COLO829 (cell line): ENCODE measurements at regions not wholly inside any gene's neighbourhood (a gene's known extent, or its start where the extent isn't known, plus 50 kb on each side); places are given as distances from the start of the nearest gene placed in this dataset.

Experiments
- DNase-seq: peaks from one replicate; pipeline ENCODE4 v3.0.0; 2012; ENCODE audit warnings: low spot score

- no peak for DNase-seq
Observed at GRCh38 chr20:22466447-22467171, 117.8 kb downstream of the FOXA2 start.

- DNase-seq = no peak
Observed at GRCh38 chr20:22465622-22466446, 118.5 kb downstream of the FOXA2 start.

- no peak for DNase-seq
Observed at GRCh38 chr20:22464312-22465003, 119.9 kb downstream of the FOXA2 start.

- no peak for DNase-seq
Observed at GRCh38 chr20:22462975-22463914, 121.1 kb downstream of the FOXA2 start.

DNA sequence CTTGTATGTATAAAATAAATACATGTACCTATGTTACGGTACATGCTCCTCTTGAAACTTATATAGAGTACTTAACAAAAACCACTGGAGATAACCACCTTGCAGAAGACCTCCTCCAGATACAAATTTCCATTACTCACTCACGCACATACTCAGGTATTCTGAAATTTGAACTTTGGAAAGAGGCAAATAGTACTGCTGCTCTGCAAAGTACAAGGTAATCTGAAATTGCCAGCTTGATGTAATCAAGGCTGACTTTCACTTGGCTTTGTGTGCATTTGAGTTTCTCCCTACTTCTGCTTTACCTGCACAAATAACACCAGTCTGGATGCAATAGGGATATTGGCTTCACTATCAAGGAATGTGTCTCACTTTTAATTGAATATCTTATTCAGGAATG lies 123.6 kb downstream of the FOXA2 start:
- DNase-seq = no peak

GRCh38 chr20:22460231-22460630 lies 124.1 kb downstream of the FOXA2 start:
- no peak for DNase-seq

DNA sequence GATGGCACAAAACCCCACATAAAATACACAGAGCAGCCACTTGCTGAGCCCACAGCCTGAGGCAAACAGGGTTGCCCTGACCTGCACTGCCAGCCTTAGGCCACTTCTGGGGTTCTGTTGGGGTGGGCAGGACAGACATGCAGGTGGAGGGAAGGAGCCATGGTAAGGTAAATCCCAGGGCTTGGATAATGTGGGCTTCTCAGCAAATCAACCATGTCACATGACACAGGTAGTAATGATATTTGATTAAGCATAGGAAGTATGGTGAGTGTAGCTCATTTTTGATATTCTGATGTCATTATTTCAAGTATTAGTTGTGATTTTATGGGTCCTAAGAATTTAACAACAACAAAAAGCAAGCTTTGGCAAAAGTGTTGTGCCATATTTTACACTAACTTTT lies 124.6 kb downstream of the FOXA2 start:
- DNase-seq = no peak

DNA sequence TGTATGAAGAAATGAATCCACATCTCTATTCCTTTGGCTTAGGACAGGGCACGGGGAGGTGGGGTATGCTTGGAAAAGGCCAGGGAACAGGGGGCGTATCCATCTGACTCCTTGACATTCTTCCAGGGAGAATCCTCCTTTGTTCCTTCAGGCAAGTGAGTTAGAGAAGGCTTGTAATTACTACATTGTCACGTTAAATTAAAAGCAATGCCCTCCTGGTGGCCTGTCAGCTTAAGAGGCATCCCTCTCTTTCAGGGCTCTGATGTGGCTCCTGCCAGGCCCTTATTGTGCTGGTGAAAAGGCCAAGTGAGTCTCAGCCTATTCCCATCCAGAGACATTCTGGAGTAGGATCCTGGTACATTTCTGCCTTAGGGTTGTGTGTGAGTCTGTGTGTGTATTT lies 128.3 kb downstream of the FOXA2 start:
- DNase-seq = no peak

DNA sequence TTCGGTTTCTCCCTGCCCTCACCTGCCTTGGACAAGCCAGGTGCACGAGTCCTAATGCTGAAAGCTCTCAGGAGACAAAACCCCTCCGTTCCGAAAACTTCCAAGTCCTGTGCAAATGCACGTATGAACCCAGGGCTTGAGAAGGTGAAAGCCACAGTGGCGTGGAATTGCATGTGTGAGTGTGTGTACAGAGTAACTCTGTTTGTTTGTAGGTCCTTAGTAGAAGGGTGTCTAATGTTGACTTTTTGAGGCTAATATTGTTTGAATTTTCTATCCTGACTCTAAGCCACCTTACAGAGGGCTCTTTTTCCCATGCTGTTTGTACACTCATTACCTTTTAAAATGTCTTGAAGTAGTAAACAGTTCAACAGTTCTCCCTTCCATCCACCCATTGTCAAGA lies 129.1 kb downstream of the FOXA2 start:
- DNase-seq = no peak

- DNase-seq = peak; percentile 50
Observed at GRCh38 chr20:22453244-22454080, 130.9 kb downstream of the FOXA2 start.

GRCh38 chr20:22452442-22453011 lies 131.8 kb downstream of the FOXA2 start:
- no peak for DNase-seq

GRCh38 chr20:22450537-22450936 lies 133.8 kb downstream of the FOXA2 start:
- no peak for DNase-seq

DNA sequence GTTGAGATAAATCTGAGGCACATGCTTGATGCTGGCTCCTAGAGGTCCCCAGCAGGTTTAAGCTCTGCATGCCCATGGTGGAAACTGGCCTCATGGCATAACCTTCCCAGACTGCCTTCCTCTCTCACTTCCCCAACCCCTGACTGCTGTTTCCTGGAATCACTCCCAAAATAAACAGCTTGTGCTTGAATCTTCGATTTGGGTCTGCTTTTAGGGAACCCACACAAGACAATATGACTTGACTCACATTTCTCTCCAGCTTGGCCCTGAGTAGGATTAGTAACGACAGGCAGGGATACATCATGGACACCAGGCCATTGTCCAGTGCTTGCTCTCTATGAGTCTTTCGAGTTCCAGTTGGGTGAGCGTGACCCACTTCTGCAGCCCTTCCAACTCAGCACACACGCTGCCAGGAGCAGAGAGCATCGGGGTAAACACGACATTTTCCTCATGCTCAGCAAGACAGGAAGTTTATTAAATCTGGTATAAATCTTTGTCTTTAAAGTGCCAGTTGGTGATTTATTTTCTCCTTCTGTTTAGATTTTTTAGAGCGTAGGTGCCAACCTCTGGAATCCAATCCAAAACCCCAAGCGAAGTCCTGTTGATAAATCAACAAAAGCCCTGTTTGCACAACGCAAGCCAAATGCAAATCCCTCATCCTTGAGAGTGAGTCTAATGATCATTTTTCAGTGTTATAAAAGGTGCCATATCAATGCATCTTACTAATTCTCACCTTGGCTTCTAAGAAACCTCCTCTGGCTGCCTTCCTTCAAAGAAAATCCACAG lies 135.0 kb downstream of the FOXA2 start:
- DNase-seq = no peak

DNA sequence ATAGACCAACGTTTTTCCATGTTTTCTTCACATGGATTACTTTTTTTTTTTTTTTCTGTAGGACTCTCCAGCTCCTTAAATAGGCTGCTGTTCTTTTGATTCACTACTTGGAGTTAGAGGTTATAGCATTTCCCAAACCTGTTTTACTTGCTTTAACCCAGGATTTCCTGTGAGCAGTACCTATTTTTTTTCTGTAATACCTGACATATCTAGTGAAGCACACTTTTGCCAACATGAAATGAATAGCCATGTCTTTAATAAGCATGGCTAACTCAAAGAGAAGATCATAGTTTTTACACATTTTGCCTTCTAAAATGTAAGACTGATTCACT lies 137.0 kb downstream of the FOXA2 start:
- no peak for DNase-seq

DNA sequence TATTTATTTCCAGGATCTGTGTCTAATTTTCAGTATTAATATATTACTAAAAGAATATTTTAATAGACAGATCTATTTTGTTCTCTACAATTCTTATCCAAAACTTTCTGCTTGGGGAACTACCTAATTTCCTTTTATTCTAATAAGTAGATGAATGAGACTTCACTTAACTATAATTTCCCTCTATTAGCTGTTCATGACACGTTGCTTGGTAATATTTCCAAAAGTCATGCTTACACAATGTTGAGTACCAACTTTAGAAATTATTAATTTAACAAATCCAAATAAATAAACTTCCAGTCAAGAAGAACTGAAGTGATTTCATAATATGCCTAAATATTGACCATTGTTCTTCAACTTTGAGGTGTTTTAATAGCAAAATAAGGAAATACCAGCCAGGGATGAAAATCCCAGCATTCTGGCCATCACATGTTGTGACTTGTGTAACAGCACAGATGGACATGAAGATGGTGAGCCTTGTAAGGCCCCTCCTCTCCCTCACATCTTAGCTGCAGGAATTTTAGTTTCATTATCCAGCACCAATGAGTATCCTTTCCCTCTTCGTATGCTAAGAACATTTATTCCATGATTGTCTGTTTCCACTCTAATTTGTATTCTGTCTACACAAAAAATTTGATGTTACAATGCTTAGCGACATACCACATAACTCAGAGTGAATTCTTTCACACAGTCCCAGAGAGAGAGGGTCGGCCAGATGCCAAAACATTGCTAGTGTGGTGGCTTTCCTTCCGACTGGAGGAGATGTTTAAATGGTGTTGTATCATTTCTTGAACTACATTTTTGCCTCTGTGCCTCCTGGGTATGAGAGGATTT lies 137.5 kb downstream of the FOXA2 start:
- no peak for DNase-seq

- DNase-seq = no peak
Observed at GRCh38 chr20:22442318-22442717, 142.1 kb downstream of the FOXA2 start.

DNA sequence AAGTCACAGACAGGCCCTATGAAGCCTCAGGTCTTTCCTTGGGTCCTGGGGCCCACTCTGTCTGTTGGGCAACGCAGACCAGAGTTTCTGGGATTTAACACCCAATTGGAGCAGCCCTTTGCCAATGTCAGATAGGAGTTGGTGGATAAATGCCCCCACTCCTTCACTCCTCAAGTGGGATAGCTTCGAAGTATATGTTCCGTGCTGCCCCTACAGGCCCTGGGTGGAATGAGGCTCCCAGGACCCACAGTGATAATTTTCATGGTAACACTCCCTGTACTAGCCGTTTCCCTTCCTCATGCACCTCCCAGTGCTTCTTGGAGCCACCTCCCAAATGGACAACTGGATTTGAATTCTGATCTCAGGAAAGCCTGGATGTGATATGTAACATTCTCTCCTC lies 145.4 kb downstream of the FOXA2 start:
- no peak for DNase-seq

GRCh38 chr20:22438346-22438745 lies 146.0 kb downstream of the FOXA2 start:
- no peak for DNase-seq

- DNase-seq = no peak
Observed at GRCh38 chr20:22437354-22437753, 147.0 kb downstream of the FOXA2 start.
